ENCODE measurements at regions not wholly inside any gene's neighbourhood (a gene's known extent, or its start where the extent isn't known, plus 50 kb on each side); places are given as distances from the start of the nearest gene placed in this dataset.

GRCh38 chr7:53475776-53476175, 440.3 kb downstream of the POM121L12 start (continued):
- no peak for TF ChIP-seq RAD21 (IDR thresholded peaks at IDR 0.05; ENCODE audit: low read depth)
- no peak for TF ChIP-seq ZFX (IDR thresholded peaks at IDR 0.05)
- TF ChIP-seq CBX3 (IDR thresholded peaks at IDR 0.05; ENCODE audit: low read depth), result no peak
- TF ChIP-seq ZNF274 (IDR thresholded peaks at IDR 0.05; ENCODE audit: low read depth, low read length), result no peak
- no peak for TF ChIP-seq CTCF (IDR thresholded peaks at IDR 0.05 in 2 of 3, conservative IDR thresholded peaks at IDR 0.05 in 1 of 3; ENCODE audit: borderline replicate concordance in 1 of 3, insufficient read depth in 1 of 3, low read depth in 2 of 3, low read length in 2 of 3)
- no peak for TF ChIP-seq SP1 (IDR thresholded peaks at IDR 0.05; ENCODE audit: low read depth)
- no peak for TF ChIP-seq TCF7L2 (IDR thresholded peaks at IDR 0.05; ENCODE audit: borderline replicate concordance, extremely low read depth, insufficient read depth, insufficient read length)
- TF ChIP-seq MAX (IDR thresholded peaks at IDR 0.05), result no peak

GRCh38 chr7:53476566-53476965, 441.1 kb downstream of the POM121L12 start:
- Histone ChIP-seq H3K9me3 (ENCODE audit: control insufficient read depth in 1 of 2, insufficient read depth in 1 of 2, low read depth in 1 of 2, low read length in 2 of 2) (peaks cover 19 to 20% of the 10 kb centered on the region in 2 experiments; a peak in 3 of 4 replicates), H3K4me2 (ENCODE audit: low read length) (no peak overlapping the region)

More at GRCh38 chr7:53476566-53476965, 441.1 kb downstream of the POM121L12 start:
- Histone ChIP-seq H3K4me3 (replicated peaks in 1 of 2; ENCODE audit: low read depth in 1 of 2, low read length in 2 of 2) (no peak overlapping the region), H3K9me2 (ENCODE audit: insufficient read depth) (no peaks in the 10 kb centered on the region), H4K20me1 (ENCODE audit: insufficient read depth) (no peaks in the 10 kb centered on the region), H3K27ac (ENCODE audit: low read depth, low read length) (no peak overlapping the region), H3K27me3 (ENCODE audit: insufficient read depth, low read length) (no peaks in the 10 kb centered on the region), H2AFZ (ENCODE audit: low read depth, low read length, poor library complexity, severe bottlenecking) (no peak overlapping the region), H3K4me1 (ENCODE audit: control insufficient read depth in 1 of 2, insufficient read depth in 2 of 2, low read length in 2 of 2) (no peaks in the 10 kb centered on the region), H3K9ac (ENCODE audit: low read length) (no peak overlapping the region), H3K79me2 (ENCODE audit: insufficient read depth, low read length) (no peaks in the 10 kb centered on the region), H3K36me3 (ENCODE audit: control insufficient read depth in 1 of 2, insufficient read depth in 2 of 2, low read length in 2 of 2) (no peaks in the 10 kb centered on the region)
- intact Hi-C loops (cut with micrococcal nuclease), result no loop called here
- RAD21 ChIA-PET (ENCODE audit: low non-redundant PET in 1 of 2, low total read pairs in 2 of 2, uncharacterized antibody in 2 of 2, unreplicated experiment in 2 of 2), result no interaction called here
- POLR2A ChIA-PET, result no interaction called here
- DNase-seq (ENCODE audit: low read depth, low spot score) (no peak), ATAC-seq (no peak)
- no TSS peak for BruUV-seq (replicated peaks)
- CTCF ChIA-PET, result no interaction called here
- TF ChIP-seq MAX (IDR thresholded peaks at IDR 0.05) (no peak), ATF3 (IDR thresholded peaks at IDR 0.05) (no peak), FOSL1 (IDR thresholded peaks at IDR 0.05; ENCODE audit: low read depth) (no peak), SP1 (IDR thresholded peaks at IDR 0.05; ENCODE audit: low read depth) (no peak), EZH2 (IDR thresholded peaks at IDR 0.05) (no peak), CTCF (IDR thresholded peaks at IDR 0.05 in 2 of 3, conservative IDR thresholded peaks at IDR 0.05 in 1 of 3; ENCODE audit: borderline replicate concordance in 1 of 3, insufficient read depth in 1 of 3, low read depth in 2 of 3, low read length in 2 of 3) (no peak), EZH2phosphoT487 (IDR thresholded peaks at IDR 0.05; ENCODE audit: borderline replicate concordance) (no peak), CEBPB (IDR thresholded peaks at IDR 0.05; ENCODE audit: low read depth) (no peak), EGR1 (IDR thresholded peaks at IDR 0.05; ENCODE audit: low read depth) (no peak), POLR2AphosphoS5 (IDR thresholded peaks at IDR 0.05; ENCODE audit: low read depth, low read length) (no peak), CBX3 (IDR thresholded peaks at IDR 0.05; ENCODE audit: low read depth) (no peak), JUND (IDR thresholded peaks at IDR 0.05) (no peak), ZBTB33 (IDR thresholded peaks at IDR 0.05; ENCODE audit: extremely low read depth, insufficient replicate concordance, low read length) (no peak)

Data from HCT116 (cell line).